Breast epithelium (tissue), 3 donors: ENCODE measurements at regions not wholly inside any gene's neighbourhood (a gene's known extent, or its start where the extent isn't known, plus 50 kb on each side); places are given as distances from the start of the nearest gene placed in this dataset.

Experiments used
- CTCF ChIP-seq, 3 donors: fragments of 450-650 bp; IDR thresholded peaks; one replicate each; pipeline ENCODE4 v1.5.1; 2016 to 2017; ENCODE audit warnings: antibody characterized with exemption in 3 of 3, mild to moderate bottlenecking in 3 of 3, moderate library complexity in 3 of 3
- POLR2AphosphoS5 ChIP-seq, 3 donors: sonication (generic); formaldehyde crosslinking; IDR thresholded peaks; one replicate each; pipeline ENCODE4 v1.6.1; 2017; ENCODE audit warnings: antibody characterized with exemption in 3 of 3

GRCh38 chr4:104294811-104295210, 199.9 kb downstream of the CXXC4 start:
- TF ChIP-seq POLR2AphosphoS5 (IDR thresholded peaks at IDR 0.05) (no peak), CTCF (IDR thresholded peaks at IDR 0.05) (no peak)
